ENCODE measurements at regions not wholly inside any gene's neighbourhood (a gene's known extent, or its start where the extent isn't known, plus 50 kb on each side); places are given as distances from the start of the nearest gene placed in this dataset.

DNA sequence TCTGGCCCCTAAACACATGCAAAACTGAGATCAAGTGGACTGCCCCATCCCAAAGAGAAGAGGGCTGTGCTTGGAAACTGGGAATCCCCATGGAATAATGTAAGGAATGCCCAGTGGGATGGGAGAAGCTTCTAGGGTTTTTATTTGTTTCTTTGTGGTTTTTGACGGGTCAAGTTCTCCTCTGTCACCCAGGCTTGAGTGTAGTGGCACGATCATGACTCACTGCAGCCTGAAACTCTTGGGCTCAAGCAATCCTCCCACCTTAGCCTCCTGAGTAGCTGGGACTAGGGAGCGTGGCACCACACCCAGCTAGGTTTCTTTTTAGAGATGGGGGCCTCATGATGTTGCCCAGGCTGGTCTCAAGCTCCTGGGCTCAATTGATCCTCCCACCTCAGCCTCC is 101.7 kb upstream of the ZSWIM2 start:
- WGBS, 2 donors: 87 to 91% methylated on average over 3 of the region's 3 CpGs
- TF ChIP-seq, protein P1, sequence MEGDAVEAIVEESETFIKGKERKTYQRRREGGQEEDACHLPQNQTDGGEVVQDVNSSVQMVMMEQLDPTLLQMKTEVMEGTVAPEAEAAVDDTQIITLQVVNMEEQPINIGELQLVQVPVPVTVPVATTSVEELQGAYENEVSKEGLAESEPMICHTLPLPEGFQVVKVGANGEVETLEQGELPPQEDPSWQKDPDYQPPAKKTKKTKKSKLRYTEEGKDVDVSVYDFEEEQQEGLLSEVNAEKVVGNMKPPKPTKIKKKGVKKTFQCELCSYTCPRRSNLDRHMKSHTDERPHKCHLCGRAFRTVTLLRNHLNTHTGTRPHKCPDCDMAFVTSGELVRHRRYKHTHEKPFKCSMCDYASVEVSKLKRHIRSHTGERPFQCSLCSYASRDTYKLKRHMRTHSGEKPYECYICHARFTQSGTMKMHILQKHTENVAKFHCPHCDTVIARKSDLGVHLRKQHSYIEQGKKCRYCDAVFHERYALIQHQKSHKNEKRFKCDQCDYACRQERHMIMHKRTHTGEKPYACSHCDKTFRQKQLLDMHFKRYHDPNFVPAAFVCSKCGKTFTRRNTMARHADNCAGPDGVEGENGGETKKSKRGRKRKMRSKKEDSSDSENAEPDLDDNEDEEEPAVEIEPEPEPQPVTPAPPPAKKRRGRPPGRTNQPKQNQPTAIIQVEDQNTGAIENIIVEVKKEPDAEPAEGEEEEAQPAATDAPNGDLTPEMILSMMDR (IDR thresholded peaks at IDR 0.05): no peak
- TF ChIP-seq POLR2A (IDR thresholded peaks at IDR 0.05): no peak
- DNase-seq (ENCODE audit: low spot score in 2 of 2): peak in 1 of 2 donors; percentile 15
- intact Hi-C loops (cut with DNase I; ENCODE audit: low total_unique reads): no loop called here
- H3K4me3 ChIP-seq (ENCODE audit: low read depth, poor library complexity, severe bottlenecking): no peak overlapping the region

DNA sequence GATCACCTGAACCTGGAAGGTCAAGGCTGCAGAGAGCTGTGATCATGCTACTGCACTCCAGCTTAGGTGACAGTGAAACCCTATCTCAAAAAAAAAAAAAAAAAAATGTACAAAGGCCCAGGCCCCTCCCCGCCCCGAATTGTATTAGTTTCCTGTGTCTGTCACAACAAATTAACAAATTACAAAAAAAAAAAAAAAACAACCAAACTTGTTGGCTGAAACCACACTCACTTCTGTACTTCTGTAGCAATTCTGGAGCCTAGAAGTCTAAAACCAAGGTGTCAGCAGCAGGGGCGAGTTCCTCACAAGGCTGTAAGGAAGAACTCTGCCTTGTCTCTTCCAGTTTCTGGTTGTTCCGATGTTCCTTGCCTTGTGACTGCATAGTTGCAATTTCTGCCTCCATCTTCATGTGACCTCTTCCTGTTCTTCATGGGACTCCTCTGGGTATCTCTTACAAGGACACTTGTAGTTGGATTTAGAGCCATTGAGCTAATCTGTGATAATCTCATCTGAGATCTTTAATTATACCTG is 100.8 kb upstream of the ZSWIM2 start:
- TF ChIP-seq, protein P1 (IDR thresholded peaks at IDR 0.05): no peak
- no peak for TF ChIP-seq POLR2A (IDR thresholded peaks at IDR 0.05)
- intact Hi-C loops (cut with DNase I; ENCODE audit: low total_unique reads): no loop called here
- H3K4me3 ChIP-seq (ENCODE audit: low read depth, poor library complexity, severe bottlenecking): no peak overlapping the region
- peak; percentile 37 to 46 for DNase-seq (ENCODE audit: low spot score in 2 of 2)
- WGBS, 2 donors: 72 to 83% methylated on average over 4 of the region's 4 CpGs

DNA sequence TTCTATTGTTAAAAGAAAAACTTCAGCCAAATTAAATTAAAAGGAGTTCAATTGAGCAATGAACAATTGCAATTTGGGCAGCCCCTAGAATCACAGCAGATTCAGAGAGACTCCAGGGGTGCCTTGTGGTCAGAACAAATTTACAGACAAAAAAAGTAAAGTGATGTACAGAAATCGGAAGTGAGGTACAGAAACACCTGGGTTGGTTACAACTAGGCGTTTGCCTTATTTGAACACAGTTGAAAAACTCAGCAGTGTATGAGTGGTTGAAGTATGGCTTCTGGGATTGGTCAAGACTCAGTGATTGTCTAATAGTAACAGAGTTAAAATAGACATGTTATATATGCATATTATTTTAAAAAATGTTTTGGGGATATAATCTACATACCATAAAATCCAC is 98.5 kb upstream of the ZSWIM2 start:
- H3K4me3 ChIP-seq (ENCODE audit: low read depth, poor library complexity, severe bottlenecking): no peak overlapping the region
- 82 to 85% methylated on average over 2 of the region's 2 CpGs for WGBS, 2 donors
- intact Hi-C loops (cut with DNase I; ENCODE audit: low total_unique reads): no loop called here
- DNase-seq (ENCODE audit: low spot score in 2 of 2): no peak
- no peak for TF ChIP-seq POLR2A (IDR thresholded peaks at IDR 0.05)
- TF ChIP-seq, protein P1 (IDR thresholded peaks at IDR 0.05): no peak

DNA sequence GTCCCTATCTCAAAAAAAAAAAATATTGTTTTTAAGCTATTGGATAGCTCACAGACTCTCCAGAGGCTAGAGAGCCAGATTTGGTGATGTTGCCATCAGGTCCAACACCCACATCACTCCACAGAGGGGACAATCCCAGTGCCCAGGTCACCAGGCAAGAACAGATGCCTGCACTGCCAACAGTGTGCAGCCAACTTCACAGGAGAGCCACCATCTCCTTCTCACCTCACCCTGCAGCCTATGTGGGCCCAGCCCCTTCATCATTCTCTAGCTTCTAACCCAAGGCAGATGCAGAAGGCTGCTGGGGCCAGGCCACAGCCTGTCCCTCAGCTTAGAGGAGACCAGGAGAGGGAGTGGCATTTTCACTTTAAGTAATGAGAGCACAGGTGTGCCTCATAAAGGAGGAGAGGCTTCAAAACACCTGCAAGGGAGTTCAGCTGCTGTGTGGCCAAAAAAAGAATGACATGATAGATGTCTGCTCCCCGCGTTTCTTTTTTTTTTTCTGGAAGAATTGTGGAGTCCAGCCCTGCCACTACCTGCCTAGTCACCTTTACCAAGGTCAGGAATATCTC is 98.0 kb upstream of the ZSWIM2 start:
- no peak overlapping the region for H3K4me3 ChIP-seq (ENCODE audit: low read depth, poor library complexity, severe bottlenecking)
- no peak for DNase-seq (ENCODE audit: low spot score in 2 of 2)
- WGBS, 2 donors: 57 to 59% methylated on average over 2 of the region's 2 CpGs
- TF ChIP-seq, protein P1 (IDR thresholded peaks at IDR 0.05): no peak
- TF ChIP-seq POLR2A (IDR thresholded peaks at IDR 0.05): no peak
- intact Hi-C loops (cut with DNase I; ENCODE audit: low total_unique reads): no loop called here

DNA sequence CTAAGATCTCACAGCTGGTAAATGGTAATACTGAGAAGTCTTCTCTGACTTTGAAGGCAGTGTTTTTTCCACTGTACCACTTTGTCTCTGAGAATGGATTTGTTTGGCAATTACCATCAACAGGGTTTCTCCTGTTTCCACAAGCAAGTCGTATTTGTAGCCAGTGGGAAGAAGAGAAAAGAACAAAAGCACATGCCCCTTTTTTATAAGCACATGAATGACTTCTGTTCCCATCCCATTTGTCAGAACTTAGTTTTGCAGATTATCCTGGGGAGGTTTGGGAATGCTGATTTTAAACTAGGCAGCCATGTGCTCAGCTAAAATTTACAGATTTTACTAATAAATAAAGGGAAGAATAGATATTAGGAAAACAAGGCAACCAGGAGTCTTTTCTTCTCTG is 92.9 kb upstream of the ZSWIM2 start:
- WGBS, 2 donors: 49 to 54% methylated on average over 1 of the region's 1 CpG
- no peak for TF ChIP-seq POLR2A (IDR thresholded peaks at IDR 0.05)
- TF ChIP-seq, protein P1 (IDR thresholded peaks at IDR 0.05): no peak
- intact Hi-C loops (cut with DNase I; ENCODE audit: low total_unique reads): no loop called here
- H3K4me3 ChIP-seq (ENCODE audit: low read depth, poor library complexity, severe bottlenecking): no peak overlapping the region
- DNase-seq (ENCODE audit: low spot score in 2 of 2): no peak

DNA sequence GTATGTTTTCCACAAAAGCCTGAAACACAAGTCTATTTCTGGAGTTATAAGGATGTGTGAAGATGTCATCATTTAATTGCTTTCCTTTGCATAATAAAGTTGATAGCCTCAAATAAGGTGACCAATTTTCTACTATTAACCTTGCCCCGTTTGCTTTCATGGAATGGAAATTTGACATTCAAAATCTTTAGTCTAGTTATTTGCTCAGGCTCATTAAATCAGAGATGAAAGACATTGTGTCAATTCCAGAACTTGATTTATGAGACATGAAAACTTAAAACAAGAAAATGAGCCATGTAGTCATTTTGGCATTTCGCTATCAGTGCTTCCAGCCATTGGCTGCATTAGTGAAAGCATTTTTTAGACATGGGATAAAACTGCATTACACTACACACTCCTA is 91.5 kb upstream of the ZSWIM2 start:
- TF ChIP-seq, protein P1 (IDR thresholded peaks at IDR 0.05): no peak
- no peak for TF ChIP-seq POLR2A (IDR thresholded peaks at IDR 0.05)
- 33 to 41% methylated on average over 2 of the region's 2 CpGs for WGBS, 2 donors
- no peak overlapping the region for H3K4me3 ChIP-seq (ENCODE audit: low read depth, poor library complexity, severe bottlenecking)

More for the DNA sequence above, 91.5 kb upstream of the ZSWIM2 start:
- intact Hi-C loops (cut with DNase I; ENCODE audit: low total_unique reads): no loop called here
- DNase-seq (ENCODE audit: low spot score in 2 of 2): no peak
